HFF-Myc (cell line): ENCODE measurements at regions not wholly inside any gene's neighbourhood (a gene's known extent, or its start where the extent isn't known, plus 50 kb on each side); places are given as distances from the start of the nearest gene placed in this dataset.

ENCODE experiments used
- DNase-seq: peaks from one replicate; pipeline ENCODE4 v3.0.0-alpha.2; 2011; ENCODE audit warnings: low read depth; ENCODE audit errors: extremely low read depth
- H3K4me3 ChIP-seq: replicated peaks from 2 replicates; pipeline ENCODE4 v1.5.1; 2011; ENCODE audit warnings: low read depth, mild to moderate bottlenecking, control low read depth, low read length
- CTCF ChIP-seq: IDR thresholded peaks from 2 replicates; pipeline ENCODE4 v1.5.1; 2012; ENCODE audit warnings: mild to moderate bottlenecking, low read depth, low read length, control low read depth; ENCODE audit errors: missing control alignments

GRCh38 chr18:40987581-40987980 lies 967.5 kb upstream of the PIK3C3 start:
- TF ChIP-seq CTCF, result no peak
- no peak overlapping the region for H3K4me3 ChIP-seq
- DNase-seq, result no peak

GRCh38 chr18:40985436-40985835 lies 969.6 kb upstream of the PIK3C3 start:
- no peak overlapping the region for H3K4me3 ChIP-seq
- TF ChIP-seq CTCF, result no peak
- no peak for DNase-seq

- no peak for TF ChIP-seq CTCF
- no peak for DNase-seq
Observed at GRCh38 chr18:40984856-40985255, 970.2 kb upstream of the PIK3C3 start.

GRCh38 chr18:40983835-40984234 lies 971.2 kb upstream of the PIK3C3 start:
- no peak for TF ChIP-seq CTCF
- no peak for DNase-seq
- H3K4me3 ChIP-seq, result no peak overlapping the region

More at GRCh38 chr18:40984856-40985255, 970.2 kb upstream of the PIK3C3 start:
- no peak overlapping the region for H3K4me3 ChIP-seq

GRCh38 chr18:40980171-40980570 lies 974.9 kb upstream of the PIK3C3 start:
- DNase-seq, result no peak
- H3K4me3 ChIP-seq, result no peak overlapping the region
- no peak for TF ChIP-seq CTCF

GRCh38 chr18:40976050-40976449 lies 979.0 kb upstream of the PIK3C3 start:
- no peak overlapping the region for H3K4me3 ChIP-seq
- no peak for DNase-seq
- TF ChIP-seq CTCF, result no peak

GRCh38 chr18:40974448-40974847 lies 980.6 kb upstream of the PIK3C3 start:
- TF ChIP-seq CTCF, result no peak
- DNase-seq, result no peak
- no peak overlapping the region for H3K4me3 ChIP-seq
